Gastrocnemius medialis (tissue), 4 donors: ENCODE measurements at regions not wholly inside any gene's neighbourhood (a gene's known extent, or its start where the extent isn't known, plus 50 kb on each side); places are given as distances from the start of the nearest gene placed in this dataset.

ENCODE experiments used
- POLR2A ChIP-seq, 2 donors: fragments of 450-650 bp; IDR thresholded peaks; one replicate each; pipeline ENCODE4 v1.6.1; 2017; ENCODE audit warnings: antibody characterized with exemption in 2 of 2, mild to moderate bottlenecking in 2 of 2, moderate library complexity in 2 of 2
- TF ChIP-seq, protein P1 (sequence below), 5 experiments: fragments of 450-650 bp in 3 of 5; fragments of 200-600 bp in 2 of 5; sonication (generic) in 2 of 5; IDR thresholded peaks in 4 of 5; conservative IDR thresholded peaks in 1 of 5; 1 replicate in 4 of 5; 2 replicates in 1 of 5; pipeline ENCODE4 v1.5.1; 2016 to 2019; ENCODE audit warnings: antibody characterized with exemption in 5 of 5, mild to moderate bottlenecking in 3 of 5, moderate library complexity in 3 of 5

DNA sequence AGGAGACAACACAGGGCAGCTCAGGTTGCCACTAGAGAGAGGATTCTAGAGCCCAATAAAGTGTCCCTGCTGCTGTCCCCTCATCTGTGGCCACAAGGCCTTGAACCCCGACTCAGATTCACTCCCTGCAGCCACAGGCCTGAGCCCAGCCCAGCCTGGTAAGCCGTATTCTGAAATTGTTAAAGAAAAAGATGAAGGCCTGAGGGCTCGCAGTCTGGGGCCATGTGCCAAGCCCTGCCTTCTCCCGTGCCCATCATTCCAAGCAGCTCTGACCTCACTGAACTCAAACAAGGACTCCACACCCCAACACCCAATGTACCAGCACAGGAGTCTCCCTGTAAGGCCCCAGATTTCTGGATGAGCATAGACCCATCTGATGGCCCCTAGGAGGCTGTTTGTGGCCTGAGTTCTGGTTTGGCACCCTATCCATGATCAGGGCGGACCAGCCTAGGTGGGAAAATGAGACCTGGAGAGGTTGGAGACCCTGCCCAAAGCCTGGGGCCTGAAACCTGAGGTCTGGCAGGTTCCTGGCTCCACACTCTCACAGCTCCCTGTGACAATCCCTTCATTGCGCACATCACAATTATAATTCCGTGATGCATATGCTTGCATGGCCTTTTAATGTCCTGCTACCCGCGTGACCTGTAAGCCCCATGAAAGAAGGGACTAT, 62.0 kb upstream of the TOP1 start:
- TF ChIP-seq, protein P1, sequence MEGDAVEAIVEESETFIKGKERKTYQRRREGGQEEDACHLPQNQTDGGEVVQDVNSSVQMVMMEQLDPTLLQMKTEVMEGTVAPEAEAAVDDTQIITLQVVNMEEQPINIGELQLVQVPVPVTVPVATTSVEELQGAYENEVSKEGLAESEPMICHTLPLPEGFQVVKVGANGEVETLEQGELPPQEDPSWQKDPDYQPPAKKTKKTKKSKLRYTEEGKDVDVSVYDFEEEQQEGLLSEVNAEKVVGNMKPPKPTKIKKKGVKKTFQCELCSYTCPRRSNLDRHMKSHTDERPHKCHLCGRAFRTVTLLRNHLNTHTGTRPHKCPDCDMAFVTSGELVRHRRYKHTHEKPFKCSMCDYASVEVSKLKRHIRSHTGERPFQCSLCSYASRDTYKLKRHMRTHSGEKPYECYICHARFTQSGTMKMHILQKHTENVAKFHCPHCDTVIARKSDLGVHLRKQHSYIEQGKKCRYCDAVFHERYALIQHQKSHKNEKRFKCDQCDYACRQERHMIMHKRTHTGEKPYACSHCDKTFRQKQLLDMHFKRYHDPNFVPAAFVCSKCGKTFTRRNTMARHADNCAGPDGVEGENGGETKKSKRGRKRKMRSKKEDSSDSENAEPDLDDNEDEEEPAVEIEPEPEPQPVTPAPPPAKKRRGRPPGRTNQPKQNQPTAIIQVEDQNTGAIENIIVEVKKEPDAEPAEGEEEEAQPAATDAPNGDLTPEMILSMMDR (IDR thresholded peaks at IDR 0.05 in 4 of 5, conservative IDR thresholded peaks at IDR 0.05 in 1 of 5) = no peak
- no peak for TF ChIP-seq POLR2A (IDR thresholded peaks at IDR 0.05)
